Tibial artery (tissue), 4 donors: ENCODE measurements at regions not wholly inside any gene's neighbourhood (a gene's known extent, or its start where the extent isn't known, plus 50 kb on each side); places are given as distances from the start of the nearest gene placed in this dataset.
"Not testable (repeated sequence)": the region's sequence is repeated elsewhere in the genome, so short reads cannot be mapped to it uniquely, and the experiment has no call there.

ENCODE experiments used
- DNase-seq, 2 donors: peaks; one replicate each; pipeline ENCODE4 v3.0.0-alpha.2; 2019
- H3K27ac ChIP-seq, 2 donors: fragments of 200-600 bp; sonication (generic) in 1 of 2; 1 replicate in 1 of 2; 2 replicates in 1 of 2; pipeline ENCODE4 v1.5.1; 2018 to 2019; ENCODE audit warnings: mild to moderate bottlenecking in 1 of 2
- H3K27me3 ChIP-seq, 2 donors: fragments of 200-600 bp; sonication (generic) in 1 of 2; one replicate each; pipeline versions ENCODE4 v1.5.1 to v1.6.0; 2016 to 2019
- H3K36me3 ChIP-seq, 3 donors: fragments of 200-600 bp; sonication (generic) in 2 of 3; one replicate each; pipeline ENCODE4 v1.5.1; 2016 to 2019; ENCODE audit warnings: mild to moderate bottlenecking in 2 of 3
- H3K4me1 ChIP-seq, 4 donors: fragments of 200-600 bp; sonication (generic) in 2 of 4; 1 replicate in 3 of 4; 2 replicates in 1 of 4; pipeline ENCODE4 v1.5.1; 2016 to 2019
- H3K4me3 ChIP-seq, 2 donors: fragments of 200-600 bp; sonication (generic) in 1 of 2; 1 replicate in 1 of 2; 2 replicates in 1 of 2; pipeline ENCODE4 v1.5.1; 2018 to 2019; ENCODE audit warnings: mild to moderate bottlenecking in 2 of 2
- H3K9me3 ChIP-seq, 3 donors: fragments of 200-600 bp; sonication (generic) in 1 of 3; one replicate each; pipeline ENCODE4 v1.5.1; 2016 to 2019
- CTCF ChIP-seq, 2 experiments: fragments of 200-600 bp in 1 of 2; fragments of 450-650 bp in 1 of 2; IDR thresholded peaks; one replicate each; pipeline ENCODE4 v1.5.1; 2017 to 2019; ENCODE audit warnings: antibody characterized with exemption in 2 of 2, mild to moderate bottlenecking in 1 of 2, moderate library complexity in 1 of 2
- intact Hi-C: fragments of 100-400 bp; cut with DNase I; formaldehyde crosslinking; loops from one replicate; pipeline ENCODE4 v1.15.0; 2023; ENCODE audit warnings: low total_unique reads

DNA sequence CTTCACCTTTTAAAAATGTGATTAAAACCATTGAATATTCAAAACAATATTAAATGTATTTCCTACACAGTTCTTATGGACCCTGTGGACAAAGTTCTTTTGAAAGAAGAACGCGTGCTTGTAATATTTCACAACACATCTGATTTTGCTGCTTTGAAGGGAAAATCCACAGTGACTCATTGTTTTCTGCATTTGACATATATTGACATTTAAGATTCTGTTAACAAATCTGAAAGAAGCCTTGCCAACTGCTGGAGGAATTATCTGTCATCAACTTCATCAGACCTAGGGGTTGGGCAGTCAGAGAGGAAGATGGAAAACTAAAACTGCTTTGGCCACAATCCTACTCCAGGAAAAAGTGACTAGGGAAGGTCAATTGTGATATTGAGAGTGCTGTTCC, 56.9 kb upstream of the RASEF start:
- no peaks in the 10 kb centered on the region for H3K27me3 ChIP-seq
- no peak overlapping the region for H3K4me3 ChIP-seq
- no peak for DNase-seq
- intact Hi-C loops, result no loop called here
- no peak for TF ChIP-seq CTCF (IDR thresholded peaks at IDR 0.05)
- no peaks in the 10 kb centered on the region for H3K9me3 ChIP-seq
- H3K27ac ChIP-seq, result no peak overlapping the region
- no peaks in the 10 kb centered on the region for H3K4me1 ChIP-seq
- H3K36me3 ChIP-seq, result no peaks in the 10 kb centered on the region

DNA sequence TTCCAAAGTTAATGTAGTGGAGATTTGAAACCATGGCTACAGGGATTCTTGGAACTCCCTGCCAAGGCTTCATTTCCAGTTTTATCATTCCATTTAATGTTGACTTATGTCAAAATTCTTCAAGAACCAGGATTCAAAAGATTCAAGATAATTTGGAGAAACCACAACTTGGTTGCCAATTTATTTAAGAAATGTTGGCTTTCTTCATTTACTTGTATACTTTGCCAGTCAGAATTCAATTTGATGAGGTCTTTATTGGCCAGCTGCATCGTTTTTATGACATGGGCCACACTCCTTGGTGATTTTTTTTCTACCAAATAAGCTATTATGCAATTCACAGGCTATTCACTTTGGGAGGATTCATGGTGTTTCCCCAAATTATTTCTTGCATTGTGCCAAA, 53.1 kb upstream of the RASEF start:
- Histone ChIP-seq H3K27me3 (no peaks in the 10 kb centered on the region), H3K9me3 (peaks cover 0 to 6% (median 0%) of the 10 kb centered on the region in 3 donors), H3K4me3 (no peak overlapping the region), H3K27ac (no peak overlapping the region), H3K4me1 (no peaks in the 10 kb centered on the region), H3K36me3 (no peaks in the 10 kb centered on the region)
- DNase-seq, result no peak
- intact Hi-C loops, result no loop called here
- no peak for TF ChIP-seq CTCF (IDR thresholded peaks at IDR 0.05)

DNA sequence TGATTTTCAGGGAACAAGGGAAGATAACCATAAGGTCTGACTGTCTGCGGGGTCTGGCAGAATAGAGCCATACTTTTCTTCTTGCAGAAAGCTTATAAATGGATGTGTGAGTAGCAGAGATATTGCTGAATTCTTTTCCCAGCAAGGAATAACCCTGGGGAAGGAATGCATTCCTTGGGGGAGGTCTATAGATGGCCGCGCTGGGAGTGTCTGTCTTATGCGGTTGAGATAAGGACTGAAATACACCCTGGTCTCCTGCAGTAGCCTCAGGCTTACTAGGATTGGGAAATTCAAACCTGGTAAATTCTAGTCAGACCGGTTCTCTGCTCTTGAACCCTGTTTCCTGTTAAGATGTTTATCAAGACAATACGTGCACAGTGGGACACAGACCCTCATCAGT, 50.5 kb upstream of the RASEF start:
- H3K27me3 ChIP-seq, DNase-seq, H3K27ac ChIP-seq, H3K4me1 ChIP-seq, intact Hi-C loops, H3K4me3 ChIP-seq, H3K36me3 ChIP-seq, H3K9me3 ChIP-seq: not testable (repeated sequence)
